Hepatocyte (in vitro differentiated cells): ENCODE measurements at regions not wholly inside any gene's neighbourhood (a gene's known extent, or its start where the extent isn't known, plus 50 kb on each side); places are given as distances from the start of the nearest gene placed in this dataset.

Source experiments
- CTCF ChIP-seq: fragments of 200-600 bp; sonication (generic); IDR thresholded peaks from 2 replicates; pipeline ENCODE4 v1.5.1; 2016; ENCODE audit warnings: antibody characterized with exemption, mild to moderate bottlenecking; ENCODE audit not compliant: poor library complexity
- EZH2 ChIP-seq: fragments of 200-600 bp; sonication (generic); IDR thresholded peaks from 2 replicates; pipeline ENCODE4 v1.6.1; 2016; ENCODE audit warnings: antibody characterized with exemption, mild to moderate bottlenecking, borderline replicate concordance

GRCh38 chr2:36087344-36087743 lies 268.2 kb upstream of the CRIM1 start:
- no peak for TF ChIP-seq EZH2
- TF ChIP-seq CTCF, result no peak
